ENCODE measurements at regions not wholly inside any gene's neighbourhood (a gene's known extent, or its start where the extent isn't known, plus 50 kb on each side); places are given as distances from the start of the nearest gene placed in this dataset.

GRCh38 chr6:112800439-112800838 lies 453.3 kb downstream of the RFPL4B start:
- no peak for DNase-seq (ENCODE audit: low read depth in 1 of 2, low spot score in 1 of 2)
- H3K27me3 ChIP-seq (ENCODE audit: insufficient read depth, poor library complexity, severe bottlenecking) = no peaks in the 10 kb centered on the region
- H3K27ac ChIP-seq (replicated peaks) = no peak overlapping the region
- no peak overlapping the region for H3K4me3 ChIP-seq (replicated peaks; ENCODE audit: insufficient read depth, low read length)
- TF ChIP-seq POLR2AphosphoS5 (IDR thresholded peaks at IDR 0.05; ENCODE audit: low read depth) = no peak
- TF ChIP-seq, protein P1, sequence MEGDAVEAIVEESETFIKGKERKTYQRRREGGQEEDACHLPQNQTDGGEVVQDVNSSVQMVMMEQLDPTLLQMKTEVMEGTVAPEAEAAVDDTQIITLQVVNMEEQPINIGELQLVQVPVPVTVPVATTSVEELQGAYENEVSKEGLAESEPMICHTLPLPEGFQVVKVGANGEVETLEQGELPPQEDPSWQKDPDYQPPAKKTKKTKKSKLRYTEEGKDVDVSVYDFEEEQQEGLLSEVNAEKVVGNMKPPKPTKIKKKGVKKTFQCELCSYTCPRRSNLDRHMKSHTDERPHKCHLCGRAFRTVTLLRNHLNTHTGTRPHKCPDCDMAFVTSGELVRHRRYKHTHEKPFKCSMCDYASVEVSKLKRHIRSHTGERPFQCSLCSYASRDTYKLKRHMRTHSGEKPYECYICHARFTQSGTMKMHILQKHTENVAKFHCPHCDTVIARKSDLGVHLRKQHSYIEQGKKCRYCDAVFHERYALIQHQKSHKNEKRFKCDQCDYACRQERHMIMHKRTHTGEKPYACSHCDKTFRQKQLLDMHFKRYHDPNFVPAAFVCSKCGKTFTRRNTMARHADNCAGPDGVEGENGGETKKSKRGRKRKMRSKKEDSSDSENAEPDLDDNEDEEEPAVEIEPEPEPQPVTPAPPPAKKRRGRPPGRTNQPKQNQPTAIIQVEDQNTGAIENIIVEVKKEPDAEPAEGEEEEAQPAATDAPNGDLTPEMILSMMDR (IDR thresholded peaks at IDR 0.05; ENCODE audit: insufficient read depth, low read length) = no peak
- TF ChIP-seq, protein P2, sequence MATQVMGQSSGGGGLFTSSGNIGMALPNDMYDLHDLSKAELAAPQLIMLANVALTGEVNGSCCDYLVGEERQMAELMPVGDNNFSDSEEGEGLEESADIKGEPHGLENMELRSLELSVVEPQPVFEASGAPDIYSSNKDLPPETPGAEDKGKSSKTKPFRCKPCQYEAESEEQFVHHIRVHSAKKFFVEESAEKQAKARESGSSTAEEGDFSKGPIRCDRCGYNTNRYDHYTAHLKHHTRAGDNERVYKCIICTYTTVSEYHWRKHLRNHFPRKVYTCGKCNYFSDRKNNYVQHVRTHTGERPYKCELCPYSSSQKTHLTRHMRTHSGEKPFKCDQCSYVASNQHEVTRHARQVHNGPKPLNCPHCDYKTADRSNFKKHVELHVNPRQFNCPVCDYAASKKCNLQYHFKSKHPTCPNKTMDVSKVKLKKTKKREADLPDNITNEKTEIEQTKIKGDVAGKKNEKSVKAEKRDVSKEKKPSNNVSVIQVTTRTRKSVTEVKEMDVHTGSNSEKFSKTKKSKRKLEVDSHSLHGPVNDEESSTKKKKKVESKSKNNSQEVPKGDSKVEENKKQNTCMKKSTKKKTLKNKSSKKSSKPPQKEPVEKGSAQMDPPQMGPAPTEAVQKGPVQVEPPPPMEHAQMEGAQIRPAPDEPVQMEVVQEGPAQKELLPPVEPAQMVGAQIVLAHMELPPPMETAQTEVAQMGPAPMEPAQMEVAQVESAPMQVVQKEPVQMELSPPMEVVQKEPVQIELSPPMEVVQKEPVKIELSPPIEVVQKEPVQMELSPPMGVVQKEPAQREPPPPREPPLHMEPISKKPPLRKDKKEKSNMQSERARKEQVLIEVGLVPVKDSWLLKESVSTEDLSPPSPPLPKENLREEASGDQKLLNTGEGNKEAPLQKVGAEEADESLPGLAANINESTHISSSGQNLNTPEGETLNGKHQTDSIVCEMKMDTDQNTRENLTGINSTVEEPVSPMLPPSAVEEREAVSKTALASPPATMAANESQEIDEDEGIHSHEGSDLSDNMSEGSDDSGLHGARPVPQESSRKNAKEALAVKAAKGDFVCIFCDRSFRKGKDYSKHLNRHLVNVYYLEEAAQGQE (IDR thresholded peaks at IDR 0.05; ENCODE audit: insufficient replicate concordance, low read depth) = no peak
- no peak for TF ChIP-seq SPI1 (IDR thresholded peaks at IDR 0.05; ENCODE audit: borderline replicate concordance, low read depth)
- no peak for TF ChIP-seq GABPA (IDR thresholded peaks at IDR 0.05; ENCODE audit: low read depth)

DNA sequence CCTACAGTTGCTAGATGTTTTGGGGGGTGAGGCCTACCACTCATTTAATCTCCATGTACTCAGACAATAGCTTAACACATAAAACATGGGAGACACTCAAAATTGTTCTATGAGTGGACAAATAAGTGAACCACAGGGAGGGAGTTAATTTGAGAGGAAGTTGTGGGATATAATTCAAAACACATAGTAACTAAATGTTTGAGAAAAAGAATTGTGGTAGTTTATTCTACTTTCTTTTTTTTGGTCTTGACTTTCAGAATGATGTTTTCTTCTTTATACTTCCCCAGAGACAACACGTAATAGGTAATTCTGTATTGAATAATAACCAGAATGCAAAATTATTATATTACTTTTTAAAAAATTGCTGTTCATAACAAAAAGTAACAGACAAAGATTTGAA lies 453.8 kb downstream of the RFPL4B start:
- H3K27me3 ChIP-seq (ENCODE audit: insufficient read depth, poor library complexity, severe bottlenecking) = no peaks in the 10 kb centered on the region
- no peak for TF ChIP-seq GABPA (IDR thresholded peaks at IDR 0.05; ENCODE audit: low read depth)
- no peak for TF ChIP-seq SPI1 (IDR thresholded peaks at IDR 0.05; ENCODE audit: borderline replicate concordance, low read depth)
- TF ChIP-seq, protein P1 (IDR thresholded peaks at IDR 0.05; ENCODE audit: insufficient read depth, low read length) = no peak
- no peak overlapping the region for H3K27ac ChIP-seq (replicated peaks)
- no peak overlapping the region for H3K4me3 ChIP-seq (replicated peaks; ENCODE audit: insufficient read depth, low read length)
- no peak for DNase-seq (ENCODE audit: low read depth in 1 of 2, low spot score in 1 of 2)

DNA sequence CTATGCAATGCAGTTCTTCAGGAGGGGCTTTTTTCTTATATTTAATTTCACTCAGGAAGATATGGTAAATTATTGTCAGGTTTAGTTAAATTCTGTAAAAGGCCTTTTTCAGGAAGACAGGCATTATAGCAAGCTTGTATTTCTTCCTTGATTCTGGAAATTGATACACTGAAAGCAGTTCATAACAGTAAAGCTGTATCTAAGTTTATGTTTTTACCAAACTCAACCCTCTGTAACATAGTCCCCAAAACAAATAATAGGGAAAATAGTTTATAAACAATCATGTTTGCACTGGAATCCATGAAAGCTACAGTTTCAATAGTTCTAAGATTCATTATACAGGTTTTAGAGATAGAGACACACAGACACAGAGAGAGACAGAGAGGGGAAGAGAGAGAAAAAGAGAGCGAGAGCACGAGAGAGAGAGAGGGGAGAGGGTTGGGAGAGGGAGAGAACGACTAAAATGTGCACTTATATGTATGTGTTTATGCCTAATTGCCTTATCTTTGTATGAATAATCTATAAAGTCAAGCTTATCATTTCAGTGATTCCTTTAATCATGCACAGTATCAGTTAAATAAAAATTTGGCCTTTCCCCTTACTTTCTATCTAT lies 454.4 kb downstream of the RFPL4B start:
- no peak for DNase-seq (ENCODE audit: low read depth in 1 of 2, low spot score in 1 of 2)
- no peaks in the 10 kb centered on the region for H3K27me3 ChIP-seq (ENCODE audit: insufficient read depth, poor library complexity, severe bottlenecking)
- TF ChIP-seq GABPA (IDR thresholded peaks at IDR 0.05; ENCODE audit: low read depth) (no peak), POLR2AphosphoS5 (IDR thresholded peaks at IDR 0.05; ENCODE audit: low read depth) (no peak), SPI1 (IDR thresholded peaks at IDR 0.05; ENCODE audit: borderline replicate concordance, low read depth) (no peak)
- TF ChIP-seq, protein P2 (IDR thresholded peaks at IDR 0.05; ENCODE audit: insufficient replicate concordance, low read depth) = no peak
- TF ChIP-seq, protein P1 (IDR thresholded peaks at IDR 0.05; ENCODE audit: insufficient read depth, low read length) = no peak
- H3K27ac ChIP-seq (replicated peaks) = no peak overlapping the region
- H3K4me3 ChIP-seq (replicated peaks; ENCODE audit: insufficient read depth, low read length) = no peak overlapping the region

GRCh38 chr6:112802144-112802543 lies 455.0 kb downstream of the RFPL4B start:
- no peak for DNase-seq (ENCODE audit: low read depth in 1 of 2, low spot score in 1 of 2)
- no peak for TF ChIP-seq SPI1 (IDR thresholded peaks at IDR 0.05; ENCODE audit: borderline replicate concordance, low read depth)
- TF ChIP-seq, protein P2 (IDR thresholded peaks at IDR 0.05; ENCODE audit: insufficient replicate concordance, low read depth) = no peak
- no peak for TF ChIP-seq GABPA (IDR thresholded peaks at IDR 0.05; ENCODE audit: low read depth)
- no peak for TF ChIP-seq POLR2AphosphoS5 (IDR thresholded peaks at IDR 0.05; ENCODE audit: low read depth)
- TF ChIP-seq, protein P1 (IDR thresholded peaks at IDR 0.05; ENCODE audit: insufficient read depth, low read length) = no peak
- no peak overlapping the region for H3K27ac ChIP-seq (replicated peaks)

More at GRCh38 chr6:112802144-112802543, 455.0 kb downstream of the RFPL4B start:
- Histone ChIP-seq H3K4me3 (replicated peaks; ENCODE audit: insufficient read depth, low read length) (no peak overlapping the region), H3K27me3 (ENCODE audit: insufficient read depth, poor library complexity, severe bottlenecking) (no peaks in the 10 kb centered on the region)
